Stimulated activated CD8-positive, alpha-beta memory T cell treated with anti-CD3 and anti-CD28 coated beads, Interleukin-4, amount 100 ng/mL, for 4 hours (primary cell): ENCODE measurements at regions not wholly inside any gene's neighbourhood (a gene's known extent, or its start where the extent isn't known, plus 50 kb on each side); places are given as distances from the start of the nearest gene placed in this dataset.
"Not testable (repeated sequence)": the region's sequence is repeated elsewhere in the genome, so short reads cannot be mapped to it uniquely, and the experiment has no call there.

ENCODE experiments used
- DNase-seq, 2 donors: peaks; one replicate each; pipeline ENCODE4 v3.0.0-alpha.2; 2020; ENCODE audit warnings: low read depth in 2 of 2, low spot score in 1 of 2

DNA sequence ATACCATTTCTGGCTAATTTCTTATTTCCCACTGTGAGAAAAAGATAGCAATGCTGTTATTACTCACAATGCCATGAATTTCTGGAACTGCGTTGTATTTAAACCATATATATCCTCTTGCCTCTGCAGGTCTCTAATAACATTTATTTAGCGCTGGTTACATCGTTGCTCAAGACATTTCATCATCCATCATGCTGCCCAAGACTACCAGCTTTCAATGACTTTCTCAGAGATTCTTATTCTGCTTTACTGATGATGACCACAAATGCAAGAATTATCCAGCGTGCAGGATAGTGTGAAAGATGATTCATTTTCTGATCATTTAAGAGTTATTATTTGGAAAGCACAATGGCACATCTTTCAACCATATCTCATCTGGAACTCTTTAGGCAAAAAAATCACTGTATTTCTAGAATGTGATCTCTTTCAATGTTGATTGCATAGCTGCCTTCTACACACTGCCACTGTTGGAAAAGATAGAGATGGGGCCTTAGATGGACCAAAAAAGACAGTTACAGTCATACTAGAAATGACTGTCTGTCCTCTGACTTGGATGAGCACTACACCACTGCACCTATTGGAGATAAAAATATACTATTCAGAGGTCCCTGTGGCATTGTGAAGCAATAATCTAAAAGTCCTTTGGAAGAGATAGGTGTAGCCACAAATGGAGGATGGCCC lies 716.1 kb downstream of the NSUN3 start:
- no peak for DNase-seq

DNA sequence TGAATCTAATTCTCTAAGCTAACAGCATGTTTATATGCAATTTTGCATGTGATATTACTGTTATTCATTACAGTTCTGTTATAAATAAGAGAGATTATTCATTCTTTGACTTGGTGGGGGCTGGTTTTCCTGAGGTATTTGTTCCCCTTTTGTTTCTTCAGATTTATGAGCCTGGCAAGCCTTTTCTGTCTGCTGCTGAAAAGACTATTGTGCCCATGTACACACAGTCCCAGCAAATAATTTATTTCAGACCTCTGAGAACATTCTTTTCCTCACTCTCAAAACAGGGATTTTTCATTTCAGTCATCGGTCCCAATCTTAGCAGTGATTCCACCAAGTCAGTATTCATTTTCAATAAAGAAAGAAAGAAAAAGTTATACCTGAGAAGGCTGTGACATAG lies 716.8 kb downstream of the NSUN3 start:
- DNase-seq: no peak

DNA sequence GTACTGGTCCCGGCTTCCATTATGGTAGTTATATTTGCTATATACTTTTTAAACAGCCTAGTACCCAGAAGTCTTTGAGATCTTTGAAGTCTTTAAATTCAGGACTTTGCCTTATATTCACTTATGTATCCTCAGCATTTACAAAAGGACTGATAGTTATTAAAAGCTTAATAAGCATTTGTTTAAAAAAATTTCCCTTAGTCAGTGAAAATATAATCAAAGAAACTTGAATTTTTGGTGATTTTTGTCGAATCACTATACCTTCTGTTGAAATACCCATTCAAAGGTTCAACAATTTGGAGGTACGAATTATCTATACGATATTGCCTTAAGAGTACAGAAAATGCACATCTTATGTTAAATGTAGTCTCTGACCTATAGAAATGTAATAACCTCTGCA lies 721.4 kb downstream of the NSUN3 start:
- DNase-seq: no peak

DNA sequence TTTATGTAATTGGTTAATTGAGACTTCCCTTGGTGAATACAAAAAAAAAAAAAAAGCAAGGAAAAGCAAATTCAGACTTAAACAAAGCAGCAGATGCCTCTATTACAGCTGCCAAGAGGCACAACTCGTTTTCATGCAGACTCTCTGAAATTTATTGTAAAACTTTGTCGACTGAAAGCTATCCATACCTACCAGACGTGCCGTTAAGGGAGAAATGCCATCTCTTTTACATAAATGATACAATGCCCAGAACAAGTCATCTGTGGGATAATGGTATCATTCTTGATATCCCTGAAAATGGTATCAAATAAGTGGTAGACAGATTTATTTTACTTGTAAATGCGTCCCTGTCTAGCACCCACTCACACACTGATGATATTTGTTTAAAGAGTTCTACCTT lies 724.2 kb downstream of the NSUN3 start:
- no peak for DNase-seq

DNA sequence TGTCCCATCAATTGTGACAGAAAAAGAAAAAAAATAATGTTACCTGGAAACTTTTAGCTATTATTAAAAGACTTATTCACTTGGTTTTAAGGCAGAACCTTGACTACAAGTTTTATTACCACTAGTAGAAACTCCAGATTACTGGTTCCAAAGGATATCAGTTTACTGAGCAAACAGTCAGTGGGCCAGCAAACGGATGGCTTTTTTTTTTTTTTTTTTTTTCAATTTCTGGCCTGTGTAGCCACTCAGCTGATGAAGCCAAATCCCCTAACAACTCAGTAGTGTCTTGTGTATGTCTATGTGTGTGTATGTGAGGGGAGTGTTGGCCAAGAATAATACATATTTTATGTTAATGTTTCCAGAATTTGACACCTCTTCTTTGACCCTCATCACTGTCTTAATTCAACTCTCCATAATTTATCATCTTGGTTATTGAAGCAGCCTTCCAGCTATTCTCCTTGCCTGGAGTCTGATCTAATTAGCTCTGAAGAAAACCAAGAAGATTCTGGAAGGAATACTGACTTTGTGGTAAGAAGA lies 724.9 kb downstream of the NSUN3 start:
- no peak for DNase-seq

DNA sequence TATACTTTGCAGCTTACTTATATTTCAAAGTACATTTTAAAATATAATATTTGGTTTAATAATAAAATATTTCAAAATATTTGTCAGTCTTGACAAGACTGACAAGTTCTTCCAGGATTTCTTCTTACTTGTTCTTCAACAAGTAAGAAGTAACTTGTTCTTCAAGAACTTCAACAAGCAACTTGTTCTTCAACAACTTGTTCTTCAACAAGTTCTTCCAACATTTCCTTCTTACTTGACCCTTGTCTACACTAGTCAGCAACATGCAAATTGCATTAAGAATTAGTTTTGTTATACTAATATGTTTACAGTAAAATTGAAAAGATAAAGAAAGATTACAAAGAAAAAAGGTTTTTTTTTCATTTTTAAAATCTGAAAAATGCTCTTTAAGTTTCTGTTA lies 731.7 kb downstream of the NSUN3 start:
- DNase-seq: no peak

DNA sequence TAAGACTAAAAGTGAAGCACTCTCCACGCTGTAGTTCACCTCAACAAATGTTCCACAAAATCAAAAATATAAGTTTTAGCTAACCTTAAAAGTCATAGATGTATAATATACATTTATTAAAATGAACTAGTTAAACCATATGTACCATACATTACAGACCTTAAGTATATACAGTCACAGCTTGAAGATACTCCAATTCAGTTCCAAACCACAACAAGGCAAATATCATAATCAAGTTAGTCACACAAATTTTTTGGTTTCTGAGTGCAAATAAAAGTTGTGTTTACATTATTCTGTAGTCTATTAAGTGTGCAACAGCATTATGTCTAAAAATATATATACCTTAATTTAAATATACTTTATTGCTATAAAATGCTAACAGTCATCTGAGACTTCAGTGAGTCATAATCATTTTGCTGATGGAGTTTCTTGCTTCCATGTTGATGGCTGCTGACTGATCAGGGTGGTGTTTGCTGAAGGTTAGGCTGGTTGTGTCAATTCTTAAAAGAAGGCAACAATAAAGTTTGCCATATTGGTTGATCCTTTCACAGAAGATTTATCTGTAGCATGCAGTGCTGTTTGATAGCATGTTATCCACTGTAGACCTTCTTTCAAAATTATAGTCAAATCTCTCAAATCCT lies 736.7 kb downstream of the NSUN3 start:
- no peak for DNase-seq

DNA sequence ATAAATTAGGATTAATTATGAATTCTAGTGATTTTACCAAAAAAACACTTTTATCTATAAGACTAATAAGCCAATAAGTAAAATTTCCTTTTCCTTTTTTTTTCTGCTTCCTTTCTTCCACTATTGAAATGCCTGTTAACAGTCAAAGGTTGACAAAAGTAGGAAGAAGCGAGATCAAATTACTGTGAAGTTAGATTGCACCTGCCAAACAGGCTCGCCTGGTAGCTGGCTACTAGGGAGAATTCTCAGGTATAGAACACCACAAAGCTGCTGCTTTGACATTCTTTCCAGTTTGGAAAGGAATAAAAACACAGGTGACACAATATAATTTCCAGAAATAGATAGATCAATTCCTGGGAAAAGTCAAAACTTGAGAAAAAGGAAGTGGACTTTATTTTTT lies 749.0 kb downstream of the NSUN3 start:
- no peak for DNase-seq

DNA sequence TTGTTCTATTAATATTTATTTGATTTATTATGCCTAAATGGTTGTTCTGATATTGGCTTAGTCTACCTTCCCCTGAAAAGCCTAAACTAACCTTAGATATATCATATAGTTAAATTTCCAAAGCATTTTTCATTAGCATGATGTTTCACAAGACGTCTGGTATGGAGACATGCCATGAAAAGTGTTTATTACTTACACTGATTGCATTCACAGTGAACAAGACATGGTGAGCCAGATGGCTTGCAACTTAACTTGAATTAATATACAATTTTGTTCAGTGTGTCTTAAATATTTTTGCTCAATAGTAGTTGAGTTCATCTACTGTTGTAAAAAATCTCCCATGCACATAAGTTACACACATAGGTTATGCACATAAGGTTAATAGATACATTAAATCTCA lies 758.4 kb downstream of the NSUN3 start:
- DNase-seq: no peak

DNA sequence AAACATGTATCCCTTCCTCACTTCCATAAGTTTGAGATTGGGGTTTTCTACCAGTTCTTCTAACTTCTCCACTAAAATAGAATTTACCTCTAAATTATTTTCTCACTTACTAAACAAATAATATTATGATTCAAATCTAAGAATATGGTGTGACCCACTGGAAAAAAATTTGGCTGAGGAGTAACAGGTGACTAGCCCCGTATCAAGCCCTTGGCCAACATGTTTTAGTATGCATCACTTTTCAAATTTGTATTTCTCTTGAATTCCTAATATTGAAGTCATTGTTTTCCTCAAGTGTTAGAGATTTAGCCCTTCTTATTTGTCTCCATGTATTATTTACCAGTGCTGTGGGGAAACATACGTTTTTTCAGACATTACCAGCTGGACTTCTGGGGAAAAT lies 759.4 kb downstream of the NSUN3 start:
- no peak for DNase-seq

DNA sequence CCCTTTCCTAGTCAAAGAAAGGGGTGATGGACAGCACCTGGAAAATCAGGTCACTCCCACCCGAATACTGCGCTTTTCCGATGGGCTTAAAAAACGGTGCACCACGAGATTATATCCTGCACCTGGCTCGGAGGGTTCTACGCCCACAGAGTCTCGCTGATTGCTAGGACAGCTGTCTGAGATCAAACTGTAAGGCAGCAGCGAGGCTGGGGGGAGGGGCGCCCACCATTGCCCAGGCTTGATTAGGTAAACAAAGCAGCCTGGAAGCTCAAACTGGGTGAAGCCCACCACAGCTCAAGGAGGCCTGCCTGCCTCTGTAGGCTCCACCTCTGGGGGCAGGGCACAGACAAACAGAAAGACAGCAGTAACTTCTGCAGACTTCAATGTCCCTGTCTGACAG lies 783.4 kb downstream of the NSUN3 start:
- DNase-seq: not testable (repeated sequence)

DNA sequence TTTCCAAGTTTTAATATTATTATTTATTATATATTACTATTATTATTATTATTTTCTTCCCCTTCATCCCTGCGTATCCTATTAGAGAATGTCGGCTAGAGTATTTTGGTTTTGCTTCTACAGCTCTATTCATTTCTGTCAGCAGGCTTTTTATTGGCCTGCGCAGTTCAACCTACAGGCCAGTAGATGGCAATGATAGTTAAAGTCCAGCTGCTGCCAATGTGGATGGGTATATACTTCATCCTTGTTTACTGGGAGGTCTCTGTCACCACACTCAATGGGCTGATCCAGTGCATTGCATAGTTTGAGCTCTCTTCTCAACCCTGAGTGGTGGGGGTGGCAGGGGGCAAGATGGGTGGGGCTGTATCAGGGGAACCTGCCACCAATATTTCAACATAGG lies 799.8 kb downstream of the NSUN3 start:
- DNase-seq: no peak

DNA sequence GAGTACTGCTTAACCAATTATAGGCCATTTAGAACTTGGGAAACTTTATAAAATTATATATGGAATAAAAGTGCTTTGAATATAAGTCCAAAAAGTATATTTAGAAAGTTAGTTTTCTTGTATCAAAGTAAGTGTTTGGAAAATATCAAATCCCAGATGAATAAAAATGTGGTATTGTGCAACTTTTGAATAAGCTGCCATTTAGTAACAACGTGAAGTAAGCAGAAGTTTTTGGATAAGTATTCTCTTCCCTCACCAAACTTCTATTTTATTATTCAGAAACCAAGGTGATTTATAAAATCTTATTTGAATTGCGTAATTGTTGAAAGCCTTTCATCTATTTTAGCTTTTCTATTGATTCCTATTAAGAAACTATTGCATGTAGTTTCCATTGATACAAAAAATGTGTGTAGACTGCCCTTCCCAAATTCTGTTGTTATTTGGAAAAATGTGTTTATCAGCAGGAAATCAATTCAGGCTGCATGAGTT lies 806.2 kb downstream of the NSUN3 start:
- DNase-seq: no peak

DNA sequence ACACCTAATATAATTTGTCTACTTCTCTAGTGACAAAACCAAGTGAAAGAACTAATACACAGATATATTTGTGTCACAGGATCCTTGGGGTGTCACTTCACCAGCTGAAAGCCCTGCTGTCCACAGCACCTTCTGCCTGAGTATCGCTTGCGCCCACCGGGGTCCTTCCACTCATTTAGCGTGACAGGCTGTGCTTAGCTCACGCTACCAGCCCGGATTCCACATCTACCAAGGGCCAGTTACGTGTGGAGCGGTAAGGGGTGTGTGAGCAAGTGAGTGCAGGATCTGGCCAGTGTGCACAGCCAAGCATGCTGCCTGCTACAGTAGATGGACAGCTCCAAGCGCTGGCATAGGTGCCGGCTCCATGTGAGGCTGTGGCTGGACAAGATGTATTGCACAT lies 810.9 kb downstream of the NSUN3 start:
- no peak for DNase-seq

DNA sequence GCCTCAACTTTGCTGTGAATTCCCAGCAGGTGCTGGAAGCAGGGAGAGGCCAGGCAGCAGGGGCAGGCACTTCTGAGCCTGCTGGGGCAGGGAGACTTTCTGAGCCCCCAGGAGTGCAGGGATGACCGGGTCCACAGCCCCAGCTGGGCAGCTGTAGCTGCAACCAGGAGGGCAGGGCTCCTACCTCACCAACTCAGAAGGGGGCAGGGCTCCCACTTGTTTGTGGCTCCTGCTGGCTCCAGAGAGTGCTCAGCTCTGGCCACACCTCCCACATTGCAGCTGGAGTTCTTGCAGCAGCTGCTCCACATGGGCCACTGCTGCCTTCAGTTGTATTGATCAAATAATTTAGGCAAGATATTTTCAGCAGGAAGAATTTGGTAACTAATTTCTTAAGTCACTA lies 812.3 kb downstream of the NSUN3 start:
- no peak for DNase-seq

DNA sequence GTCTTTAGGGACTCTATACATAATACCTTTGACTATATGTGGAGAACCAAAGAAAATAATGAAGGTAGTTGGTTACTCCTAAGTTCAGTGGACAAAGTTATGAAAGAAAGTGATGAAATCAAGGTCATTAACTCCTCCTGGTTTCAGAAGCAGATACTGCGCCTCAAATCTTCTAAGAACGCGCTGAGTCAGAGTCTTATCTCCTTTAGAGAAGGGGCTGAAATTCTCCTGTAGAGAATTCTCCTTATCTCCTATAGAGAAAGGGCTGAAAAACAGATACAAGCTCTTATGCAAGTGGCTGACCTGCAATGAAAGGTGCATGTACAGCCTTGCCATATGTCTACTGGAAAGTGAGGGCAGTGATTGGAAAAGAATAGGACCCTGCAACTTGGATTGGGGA lies 824.2 kb downstream of the NSUN3 start:
- DNase-seq: no peak

DNA sequence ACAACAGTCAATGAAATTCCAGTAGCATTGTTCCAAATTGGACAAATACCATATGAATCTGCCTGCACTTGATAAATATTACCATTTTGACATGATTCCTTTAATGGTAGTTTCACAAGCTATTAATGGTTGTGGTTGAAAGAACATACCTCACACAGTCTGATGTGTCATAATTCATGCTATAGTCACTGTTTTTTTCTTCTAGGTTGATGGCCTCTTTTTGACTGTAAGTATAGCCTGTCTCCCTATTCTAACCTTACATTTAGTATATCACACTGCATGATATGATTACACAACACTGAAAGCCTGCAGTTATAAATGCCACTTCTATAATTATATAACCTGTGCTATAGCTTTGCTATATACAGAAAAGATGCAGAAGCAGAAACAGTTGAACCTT lies 834.1 kb downstream of the NSUN3 start:
- no peak for DNase-seq

DNA sequence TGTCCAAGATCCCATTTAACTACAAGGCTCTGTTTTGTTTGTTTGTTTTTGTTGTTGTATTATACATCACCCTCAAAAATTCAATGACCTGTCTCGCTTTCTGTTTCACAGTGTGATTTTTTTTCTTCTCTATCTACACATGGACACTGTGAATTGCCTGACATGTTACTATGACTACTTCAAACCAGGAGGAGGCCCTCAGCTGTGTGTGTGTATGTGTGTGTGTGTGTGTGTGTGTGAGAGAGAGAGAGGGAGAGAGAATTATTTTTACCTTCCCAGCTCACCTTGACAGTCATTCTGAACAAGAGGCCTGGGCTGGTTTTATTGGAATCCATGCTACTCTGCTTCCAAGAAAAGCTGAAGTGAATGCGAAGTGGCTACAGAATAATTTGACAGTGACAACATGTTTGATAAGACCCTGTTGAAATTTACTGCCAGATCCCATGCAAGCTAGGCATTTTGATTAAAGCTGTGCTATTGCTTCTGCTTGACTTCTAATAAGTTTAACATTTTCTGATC lies 841.4 kb downstream of the NSUN3 start:
- DNase-seq: no peak

DNA sequence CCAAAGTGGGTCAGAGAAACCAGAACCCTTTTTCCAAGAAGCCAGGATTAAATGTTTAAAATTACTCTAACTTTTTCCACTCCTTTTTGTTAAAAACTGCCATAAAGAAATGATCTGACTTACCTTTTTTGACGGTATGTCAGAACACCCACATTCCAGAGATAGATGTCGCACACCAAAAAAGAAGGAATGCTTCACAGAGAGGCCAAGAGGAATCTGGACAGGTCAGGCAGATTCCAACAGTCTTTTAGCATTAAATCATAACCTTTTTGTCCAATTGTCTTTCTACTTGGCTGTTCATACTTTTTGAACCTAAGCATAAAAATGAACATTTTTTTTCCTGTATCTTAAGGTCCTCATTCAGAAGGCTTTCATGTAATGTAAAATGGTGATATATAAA lies 846.9 kb downstream of the NSUN3 start:
- DNase-seq: no peak

DNA sequence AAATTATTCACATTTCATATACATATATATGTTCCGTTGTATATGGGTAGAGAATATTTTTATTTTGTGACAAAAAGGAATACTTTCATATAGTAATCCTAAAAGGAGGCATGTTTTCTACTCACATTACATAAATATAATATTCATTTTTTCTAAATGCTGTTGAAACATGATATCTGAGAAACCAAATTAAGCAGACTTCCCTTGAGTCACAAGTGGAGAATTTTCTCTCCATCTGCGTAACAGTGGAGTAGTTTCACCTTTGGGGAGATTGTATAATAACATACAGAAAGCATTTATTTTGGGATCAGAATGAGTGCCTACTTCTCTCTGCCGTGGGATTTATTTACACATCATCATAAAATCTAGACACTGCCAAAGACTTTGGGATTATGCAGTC lies 849.8 kb downstream of the NSUN3 start:
- no peak for DNase-seq

DNA sequence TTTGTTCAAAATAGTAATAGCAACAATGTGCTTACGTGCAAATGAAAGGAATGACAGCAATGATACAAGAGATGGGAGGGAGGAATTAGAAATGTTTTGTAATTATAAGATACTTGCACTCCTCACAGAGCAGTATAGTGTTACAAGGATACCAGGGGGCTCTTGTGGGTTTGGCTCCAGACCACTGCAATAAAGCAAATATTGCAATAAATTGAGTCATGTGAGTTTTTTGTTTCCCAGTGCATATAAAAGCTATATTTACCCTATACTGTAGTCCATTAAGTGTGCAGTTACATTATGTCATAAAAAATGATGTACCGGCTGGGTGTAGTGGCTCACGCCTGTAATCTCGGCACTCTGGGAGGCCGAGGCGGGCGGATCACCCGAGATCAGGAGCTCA lies 864.3 kb downstream of the NSUN3 start:
- DNase-seq: no peak

DNA sequence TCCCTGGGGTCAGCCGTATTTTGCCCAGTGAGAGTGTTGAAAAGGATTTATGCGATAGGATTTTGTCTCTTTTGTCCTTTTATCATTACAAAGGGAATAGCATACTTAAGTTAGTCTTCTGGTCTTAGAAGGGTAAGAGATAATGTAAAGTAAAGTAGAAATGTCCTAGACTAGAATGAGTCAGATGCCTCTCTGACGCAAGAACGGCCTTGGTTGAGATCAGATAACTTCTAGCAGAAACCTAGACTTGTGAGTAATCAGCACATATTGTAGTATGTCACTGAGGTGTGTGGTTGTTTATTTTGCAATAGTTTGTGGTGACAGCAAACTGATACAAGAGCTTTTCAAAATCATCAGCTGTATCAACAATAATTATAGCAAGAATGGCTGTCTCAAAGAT lies 866.1 kb downstream of the NSUN3 start:
- DNase-seq: no peak
